Panc1 (cell line): ENCODE measurements at regions not wholly inside any gene's neighbourhood (a gene's known extent, or its start where the extent isn't known, plus 50 kb on each side); places are given as distances from the start of the nearest gene placed in this dataset.

Source experiments
- CTCF ChIP-seq: fragments of 450-650 bp; IDR thresholded peaks from 2 replicates; pipeline ENCODE4 v1.5.1; 2017; ENCODE audit warnings: mild to moderate bottlenecking
- REST ChIP-seq, 2 experiments: IDR thresholded peaks; 2 replicates each; pipeline ENCODE4 v1.6.1; 2011 to 2012; ENCODE audit warnings: low read depth in 2 of 2, control low read depth in 1 of 2, low read length in 1 of 2, mild to moderate bottlenecking in 1 of 2, moderate library complexity in 1 of 2; ENCODE audit not compliant: insufficient read depth in 1 of 2

- TF ChIP-seq REST (IDR thresholded peaks at IDR 0.05; ENCODE audit: insufficient read depth in 1 of 2, low read depth in 2 of 2, low read length in 1 of 2) (no peak), CTCF (no peak)
Measured at GRCh38 chr1:29711582-29712283, 475.4 kb downstream of the PTPRU start.
